HEK293 (cell line): ENCODE measurements at regions not wholly inside any gene's neighbourhood (a gene's known extent, or its start where the extent isn't known, plus 50 kb on each side); places are given as distances from the start of the nearest gene placed in this dataset.

Experiments
- CTCF ChIA-PET: fragments of 350-600 bp; formaldehyde crosslinking; extraction: SDS; loops from one replicate; lab custom pipeline; 2021; ENCODE audit warnings: antibody characterized with exemption; lab: Yijun Ruan, JAX
- POLR2A ChIA-PET: fragments of 300-600 bp; formaldehyde crosslinking; extraction: SDS; loops from one replicate; lab custom pipeline; 2020; ENCODE audit warnings: antibody characterized with exemption, inconsistent platforms; lab: Yijun Ruan, JAX
- H3K27ac ChIP-seq: fragments of 200-500 bp; sonication (Bioruptor generic); 2 replicates; pipeline ENCODE4 v1.5.1; 2014; ENCODE audit warnings: low read depth, low read length, control low read depth, inconsistent platforms; ENCODE audit errors: extremely low read depth
- H3K36me3 ChIP-seq, 2 experiments: fragments of 200-500 bp in 1 of 2; sonication (Bioruptor generic) in 1 of 2; 1 replicate in 1 of 2; 2 replicates in 1 of 2; pipeline ENCODE4 v1.5.1; 2014 to 2017; ENCODE audit warnings: inconsistent platforms in 2 of 2, low read length in 2 of 2; ENCODE audit not compliant: control insufficient read depth in 2 of 2, insufficient read depth in 1 of 2
- H3K4me1 ChIP-seq: fragments of 200-500 bp; sonication (Bioruptor generic); 2 replicates; pipeline ENCODE4 v1.5.1; 2014; ENCODE audit warnings: mild to moderate bottlenecking, low read length, inconsistent platforms; ENCODE audit not compliant: control insufficient read depth, insufficient read depth
- H3K4me3 ChIP-seq: 2 replicates; pipeline ENCODE4 v1.5.1; 2011; ENCODE audit warnings: low read depth, mild to moderate bottlenecking, control low read depth, low read length, moderate library complexity
- H3K9me3 ChIP-seq: fragments of 200-500 bp; sonication (Bioruptor generic); 2 replicates; pipeline ENCODE4 v1.5.1; 2014; ENCODE audit warnings: low read depth, low read length, inconsistent platforms; ENCODE audit not compliant: control insufficient read depth, insufficient read depth
- BCL11A ChIP-seq: fragments of 450-650 bp; formaldehyde crosslinking; IDR thresholded peaks from 2 replicates; pipeline ENCODE4 v1.5.1; 2016; ENCODE audit warnings: low read depth, missing biosample characterization, missing genetic modification characterization
- EGR2 ChIP-seq: fragments of 450-650 bp; formaldehyde crosslinking; IDR thresholded peaks from 2 replicates; pipeline ENCODE4 v1.5.1; 2016; ENCODE audit warnings: low read depth, missing biosample characterization, missing genetic modification characterization
- GLIS1 ChIP-seq: fragments of 450-650 bp; formaldehyde crosslinking; IDR thresholded peaks from 2 replicates; pipeline ENCODE4 v1.5.1; 2016; ENCODE audit warnings: missing biosample characterization, missing genetic modification characterization
- ZBTB26 ChIP-seq: fragments of 450-650 bp; formaldehyde crosslinking; optimal IDR thresholded peaks from 2 replicates; pipeline ENCODE3; 2016; ENCODE audit warnings: missing biosample characterization, mild to moderate bottlenecking, missing genetic modification characterization
- ZIC2 ChIP-seq: fragments of 450-650 bp; formaldehyde crosslinking; IDR thresholded peaks from 2 replicates; pipeline ENCODE4 v1.5.1; 2016; ENCODE audit warnings: missing biosample characterization, missing genetic modification characterization
- ZNF148 ChIP-seq: fragments of 450-650 bp; formaldehyde crosslinking; IDR thresholded peaks from 2 replicates; pipeline ENCODE4 v1.5.0; 2017; ENCODE audit warnings: missing biosample characterization, missing genetic modification characterization, borderline replicate concordance
- ZNF157 ChIP-seq: fragments of 450-650 bp; formaldehyde crosslinking; IDR thresholded peaks from 2 replicates; pipeline ENCODE4 v1.5.1; 2016; ENCODE audit warnings: missing biosample characterization, missing genetic modification characterization
- ZNF302 ChIP-seq: fragments of 450-650 bp; formaldehyde crosslinking; IDR thresholded peaks from 2 replicates; pipeline ENCODE4 v1.5.1; 2016; ENCODE audit warnings: missing biosample characterization, missing genetic modification characterization, low read depth
- ZNF311 ChIP-seq: fragments of 450-650 bp; formaldehyde crosslinking; IDR thresholded peaks from 2 replicates; pipeline ENCODE4 v1.5.1; 2017; ENCODE audit warnings: missing biosample characterization, missing genetic modification characterization, borderline replicate concordance
- ZNF350 ChIP-seq: fragments of 450-650 bp; formaldehyde crosslinking; IDR thresholded peaks from 2 replicates; pipeline ENCODE4 v1.5.0; 2017; ENCODE audit warnings: missing biosample characterization, mild to moderate bottlenecking, missing genetic modification characterization
- ZNF394 ChIP-seq: fragments of 450-650 bp; formaldehyde crosslinking; IDR thresholded peaks from 2 replicates; pipeline ENCODE4 v1.5.1; 2016; ENCODE audit warnings: missing biosample characterization, missing genetic modification characterization, mild to moderate bottlenecking, moderate library complexity, borderline replicate concordance
- ZNF426 ChIP-seq: fragments of 450-650 bp; formaldehyde crosslinking; IDR thresholded peaks from 2 replicates; pipeline ENCODE4 v1.5.1; 2017; ENCODE audit warnings: missing biosample characterization, missing genetic modification characterization, mild to moderate bottlenecking, inconsistent platforms, moderate library complexity
- ZNF544 ChIP-seq: fragments of 450-650 bp; formaldehyde crosslinking; IDR thresholded peaks from 2 replicates; pipeline ENCODE4 v1.5.0; 2017; ENCODE audit warnings: missing biosample characterization, missing genetic modification characterization
- ZNF580 ChIP-seq: fragments of 450-650 bp; formaldehyde crosslinking; IDR thresholded peaks from 2 replicates; pipeline ENCODE4 v1.5.1; 2016; ENCODE audit warnings: missing biosample characterization, missing genetic modification characterization
- ZNF629 ChIP-seq: fragments of 450-650 bp; formaldehyde crosslinking; IDR thresholded peaks from 2 replicates; pipeline ENCODE4 v1.5.1; 2017; ENCODE audit warnings: missing biosample characterization, missing genetic modification characterization
- ZNF645 ChIP-seq: fragments of 450-650 bp; formaldehyde crosslinking; IDR thresholded peaks from 2 replicates; pipeline ENCODE4; 2016; ENCODE audit warnings: missing biosample characterization, missing genetic modification characterization
- ZNF677 ChIP-seq: fragments of 450-650 bp; IDR thresholded peaks from 2 replicates; pipeline ENCODE4 v1.5.0; 2018; ENCODE audit warnings: missing biosample characterization, mild to moderate bottlenecking, missing genetic modification characterization, moderate library complexity
- ZNF701 ChIP-seq: fragments of 450-650 bp; formaldehyde crosslinking; IDR thresholded peaks from 2 replicates; pipeline ENCODE4 v1.5.1; 2016; ENCODE audit warnings: missing biosample characterization, missing genetic modification characterization
- ZNF747 ChIP-seq: fragments of 450-650 bp; formaldehyde crosslinking; IDR thresholded peaks from 2 replicates; pipeline ENCODE4 v1.5.1; 2016; ENCODE audit warnings: missing biosample characterization, missing genetic modification characterization
- ZSCAN18 ChIP-seq: fragments of 450-650 bp; formaldehyde crosslinking; IDR thresholded peaks from 2 replicates; pipeline ENCODE4 v1.5.1; 2016; ENCODE audit warnings: missing biosample characterization, missing genetic modification characterization

- TF ChIP-seq ZNF302 (tag by site-specific recombination) = no peak
- TF ChIP-seq ZNF701 = no peak
- TF ChIP-seq ZNF629 (tag by site-specific recombination) = no peak
- no peak for TF ChIP-seq ZSCAN18 (tag by site-specific recombination)
- no peak for TF ChIP-seq ZNF544
- no peak for TF ChIP-seq ZNF747 (tag by site-specific recombination)
- TF ChIP-seq EGR2 = peak; percentile 79
Measured at GRCh38 chr15:77542491-77543001, 90.2 kb downstream of the LINGO1 start (continued).

GRCh38 chr15:77541421-77542181, 91.1 kb downstream of the LINGO1 start:
- POLR2A ChIA-PET = interaction anchor here (0.5 to 1.1 kb wide), 2 partner anchors 13 to 592 kb away, joined by 4 read pairs; no protein-coding TSS in a partner anchor
- no peak overlapping the region for H3K27ac ChIP-seq
- TF ChIP-seq ZIC2 (tag by site-specific recombination) (peak; percentile 53), ZNF394 (tag by site-specific recombination) (no peak)
- H3K4me3 ChIP-seq = no peak overlapping the region
- no peaks in the 10 kb centered on the region for H3K9me3 ChIP-seq
- no peaks in the 10 kb centered on the region for H3K36me3 ChIP-seq
- H3K4me1 ChIP-seq = no peaks in the 10 kb centered on the region
- CTCF ChIA-PET = interaction anchor here (0.6 to 5.3 kb wide), 17 partner anchors 19 to 1393 kb away, joined by 3 to 131 read pairs (median 4); partner anchors contain the start of gene LINGO1

DNA sequence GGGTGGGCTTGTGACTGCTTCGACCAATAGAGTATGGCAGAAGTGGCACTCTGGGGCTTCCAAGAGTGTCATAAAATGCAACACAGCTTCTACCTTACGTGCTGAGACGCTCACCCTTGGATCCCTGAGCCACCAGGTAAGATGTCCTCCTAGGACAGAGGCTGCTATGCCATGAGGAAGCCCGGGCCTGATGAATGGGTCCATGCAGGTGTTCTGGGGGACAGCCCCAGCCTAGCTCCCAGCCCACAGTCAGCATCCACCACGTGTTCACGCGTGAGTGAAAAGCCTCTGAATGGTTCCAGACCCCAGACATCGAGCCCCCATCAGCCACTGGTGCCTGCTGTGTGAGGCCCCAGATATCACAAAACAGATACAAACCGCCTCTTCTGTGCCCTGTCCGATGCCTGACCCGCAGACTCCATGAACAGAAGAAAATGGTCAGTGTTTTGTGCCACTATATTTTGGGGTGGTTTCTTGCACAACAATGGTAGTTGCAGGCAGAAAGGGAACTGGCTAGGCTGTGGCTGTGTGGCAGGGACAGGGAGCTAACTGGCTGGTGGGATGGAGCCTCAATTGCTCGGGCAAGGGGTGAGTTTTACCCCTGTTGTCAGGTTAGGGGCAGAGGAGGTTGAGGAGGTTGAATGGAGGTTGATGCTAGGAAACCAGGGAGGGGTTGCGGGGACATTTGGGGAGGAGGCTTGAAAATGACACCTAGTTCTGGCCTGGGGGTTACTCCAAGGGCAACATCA, 92.2 kb downstream of the LINGO1 start:
- no peak for TF ChIP-seq ZNF645 (tag by site-specific recombination)
- no peak for TF ChIP-seq GLIS1 (tag by site-specific recombination)
- TF ChIP-seq ZNF544 = no peak
- TF ChIP-seq ZNF311 = no peak
- no peak for TF ChIP-seq ZNF580 (tag by site-specific recombination)
- no peak for TF ChIP-seq ZNF148 (tag by site-specific recombination)
- no peak for TF ChIP-seq ZNF157
- TF ChIP-seq BCL11A (tag by site-specific recombination) = no peak
- no peak for TF ChIP-seq ZNF350
- no peak for TF ChIP-seq ZNF426 (tag by site-specific recombination)
- no peak for TF ChIP-seq ZBTB26
- TF ChIP-seq ZNF677 (tag by site-specific recombination) = no peak
- no peak overlapping the region for H3K4me3 ChIP-seq
- CTCF ChIA-PET = interaction anchor here (0.6 to 4.4 kb wide), 8 partner anchors 18 to 501 kb away, joined by 3 to 50 read pairs (median 3); no protein-coding TSS in a partner anchor
- POLR2A ChIA-PET = no interaction called here
- no peaks in the 10 kb centered on the region for H3K36me3 ChIP-seq
- no peaks in the 10 kb centered on the region for H3K9me3 ChIP-seq
- no peak overlapping the region for H3K27ac ChIP-seq
- H3K4me1 ChIP-seq = no peaks in the 10 kb centered on the region
